Central memory CD4-positive, alpha-beta T cell (primary cell): ENCODE measurements at regions not wholly inside any gene's neighbourhood (a gene's known extent, or its start where the extent isn't known, plus 50 kb on each side); places are given as distances from the start of the nearest gene placed in this dataset.

ENCODE experiments used
- DNase-seq: peaks from one replicate; pipeline ENCODE4 v3.0.0; 2022

- no peak for DNase-seq
Observed at GRCh38 chr3:115547207-115547606, 76.1 kb upstream of the GAP43 start.

GRCh38 chr3:115548611-115549010, 74.7 kb upstream of the GAP43 start:
- no peak for DNase-seq

- no peak for DNase-seq
Observed at GRCh38 chr3:115549071-115549470, 74.2 kb upstream of the GAP43 start.

GRCh38 chr3:115550285-115550761, 73.0 kb upstream of the GAP43 start:
- no peak for DNase-seq

- no peak for DNase-seq
Observed at GRCh38 chr3:115551016-115551415, 72.3 kb upstream of the GAP43 start.

- no peak for DNase-seq
Observed at GRCh38 chr3:115552007-115552406, 71.3 kb upstream of the GAP43 start.

GRCh38 chr3:115553796-115554486, 69.4 kb upstream of the GAP43 start:
- no peak for DNase-seq

- no peak for DNase-seq
Observed at GRCh38 chr3:115554487-115554807, 68.9 kb upstream of the GAP43 start.

- no peak for DNase-seq
Observed at GRCh38 chr3:115562636-115563267, 60.6 kb upstream of the GAP43 start.

GRCh38 chr3:115563984-115564383, 59.3 kb upstream of the GAP43 start:
- DNase-seq = no peak

GRCh38 chr3:115571413-115571812, 51.9 kb upstream of the GAP43 start:
- no peak for DNase-seq
